AG04450 (cell line): ENCODE measurements at regions not wholly inside any gene's neighbourhood (a gene's known extent, or its start where the extent isn't known, plus 50 kb on each side); places are given as distances from the start of the nearest gene placed in this dataset.

ENCODE experiments used
- CTCF ChIA-PET: fragments of 300-600, 350-600 bp; formaldehyde crosslinking; extraction: SDS; loops from one replicate; lab custom pipeline; 2022; ENCODE audit warnings: antibody characterized with exemption, inconsistent platforms; lab: Charles Lee
- POLR2A ChIA-PET: fragments of 350-600 bp; formaldehyde crosslinking; extraction: SDS; loops from one replicate; lab custom pipeline; 2021; ENCODE audit warnings: antibody characterized with exemption, inconsistent platforms; lab: Yijun Ruan, JAX
- DNase-seq: peaks from one replicate; pipeline ENCODE4 v3.0.0-alpha.2; 2011; ENCODE audit warnings: low read depth, low spot score
- H3K27ac ChIP-seq: one replicate; pipeline ENCODE4 v1.5.1; 2012; ENCODE audit warnings: low read depth, low read length, control low read depth
- H3K27me3 ChIP-seq: one replicate; pipeline ENCODE4 v1.6.0; 2012; ENCODE audit warnings: low read length; ENCODE audit not compliant: control insufficient read depth, insufficient read depth
- H3K4me3 ChIP-seq: 2 replicates; pipeline ENCODE4 v1.5.1; 2011; ENCODE audit warnings: mild to moderate bottlenecking, low read depth, low read length, control low read depth
- H3K9me3 ChIP-seq: 2 replicates; pipeline ENCODE4 v1.5.1; 2012; ENCODE audit warnings: low read length; ENCODE audit not compliant: control insufficient read depth, insufficient read depth
- TF ChIP-seq, protein P1 (sequence below): IDR thresholded peaks from 2 replicates; pipeline ENCODE4 v1.5.1; 2011; ENCODE audit warnings: low read depth, low read length, control low read depth, inconsistent platforms

DNA sequence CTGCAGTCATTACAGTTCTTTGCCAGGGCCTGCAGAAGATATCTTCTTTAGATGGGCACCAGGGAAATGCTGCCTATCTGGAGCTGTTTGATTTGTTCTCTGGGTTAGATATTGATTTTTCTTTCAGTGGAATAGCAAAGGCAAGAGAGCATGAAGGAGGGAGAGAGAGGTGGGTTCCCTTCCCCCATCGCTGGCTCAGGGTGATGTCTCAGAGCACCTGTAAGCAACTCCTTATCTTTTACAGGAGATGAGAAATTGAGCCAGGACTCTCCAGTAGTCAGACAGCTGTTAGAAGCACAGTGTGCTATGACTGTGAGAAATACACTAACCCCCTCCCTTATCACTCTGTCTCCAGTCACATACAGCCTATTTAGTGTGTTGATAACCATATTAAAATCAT is 89.3 kb upstream of the SLC24A5 start:
- ChIA-PET CTCF (no interaction called here), POLR2A (no interaction called here)
- DNase-seq = no peak
- H3K4me3 ChIP-seq = no peak overlapping the region
- no peak overlapping the region for H3K27ac ChIP-seq
- TF ChIP-seq, protein P1, sequence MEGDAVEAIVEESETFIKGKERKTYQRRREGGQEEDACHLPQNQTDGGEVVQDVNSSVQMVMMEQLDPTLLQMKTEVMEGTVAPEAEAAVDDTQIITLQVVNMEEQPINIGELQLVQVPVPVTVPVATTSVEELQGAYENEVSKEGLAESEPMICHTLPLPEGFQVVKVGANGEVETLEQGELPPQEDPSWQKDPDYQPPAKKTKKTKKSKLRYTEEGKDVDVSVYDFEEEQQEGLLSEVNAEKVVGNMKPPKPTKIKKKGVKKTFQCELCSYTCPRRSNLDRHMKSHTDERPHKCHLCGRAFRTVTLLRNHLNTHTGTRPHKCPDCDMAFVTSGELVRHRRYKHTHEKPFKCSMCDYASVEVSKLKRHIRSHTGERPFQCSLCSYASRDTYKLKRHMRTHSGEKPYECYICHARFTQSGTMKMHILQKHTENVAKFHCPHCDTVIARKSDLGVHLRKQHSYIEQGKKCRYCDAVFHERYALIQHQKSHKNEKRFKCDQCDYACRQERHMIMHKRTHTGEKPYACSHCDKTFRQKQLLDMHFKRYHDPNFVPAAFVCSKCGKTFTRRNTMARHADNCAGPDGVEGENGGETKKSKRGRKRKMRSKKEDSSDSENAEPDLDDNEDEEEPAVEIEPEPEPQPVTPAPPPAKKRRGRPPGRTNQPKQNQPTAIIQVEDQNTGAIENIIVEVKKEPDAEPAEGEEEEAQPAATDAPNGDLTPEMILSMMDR = no peak
- H3K9me3 ChIP-seq = no peaks in the 10 kb centered on the region
- H3K27me3 ChIP-seq = no peaks in the 10 kb centered on the region

DNA sequence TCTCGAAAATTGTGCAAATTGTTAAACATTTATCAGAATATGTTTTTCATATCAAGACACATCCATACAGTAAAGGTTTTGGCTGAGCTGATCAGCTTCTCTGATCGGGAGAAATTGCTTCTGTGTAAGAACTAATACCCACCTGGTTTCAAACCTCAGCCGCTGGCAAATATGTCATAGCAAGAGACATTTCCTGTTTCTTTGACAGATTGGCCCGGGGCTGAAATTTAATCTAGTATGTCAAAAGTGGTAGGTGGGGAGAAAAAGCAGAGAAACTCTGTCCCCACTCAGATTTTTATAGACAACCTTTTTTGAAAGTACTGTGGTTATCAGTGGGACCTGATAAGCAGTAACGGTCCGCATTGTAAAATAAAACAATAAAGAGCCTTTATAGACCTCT is 88.8 kb upstream of the SLC24A5 start:
- TF ChIP-seq, protein P1 = no peak
- H3K27ac ChIP-seq = no peak overlapping the region
- POLR2A ChIA-PET = no interaction called here
- no peaks in the 10 kb centered on the region for H3K27me3 ChIP-seq
- no peaks in the 10 kb centered on the region for H3K9me3 ChIP-seq
- no peak for DNase-seq
- CTCF ChIA-PET = no interaction called here
- no peak overlapping the region for H3K4me3 ChIP-seq

DNA sequence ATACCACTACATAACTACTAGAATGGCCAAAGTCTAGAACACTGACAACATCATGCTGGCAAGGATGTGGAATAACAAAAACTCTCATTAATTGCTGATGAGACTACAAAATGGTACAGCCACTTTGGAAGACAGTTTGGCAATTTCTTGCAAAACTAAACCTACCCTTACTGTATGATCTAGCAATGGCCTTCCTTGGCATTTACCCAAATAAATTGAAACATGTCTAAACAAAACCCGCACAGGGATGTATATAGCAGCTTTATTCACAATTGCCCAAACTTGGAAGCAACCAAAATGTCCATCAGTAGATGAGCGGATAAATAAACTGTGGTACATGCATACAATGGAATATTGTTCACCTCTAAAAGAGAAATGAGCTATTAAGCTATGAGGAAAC is 87.9 kb upstream of the SLC24A5 start:
- no peak overlapping the region for H3K4me3 ChIP-seq
- H3K27ac ChIP-seq = no peak overlapping the region
- DNase-seq = no peak
- ChIA-PET POLR2A (no interaction called here), CTCF (no interaction called here)
- H3K27me3 ChIP-seq = no peaks in the 10 kb centered on the region
- no peaks in the 10 kb centered on the region for H3K9me3 ChIP-seq
- TF ChIP-seq, protein P1 = no peak

DNA sequence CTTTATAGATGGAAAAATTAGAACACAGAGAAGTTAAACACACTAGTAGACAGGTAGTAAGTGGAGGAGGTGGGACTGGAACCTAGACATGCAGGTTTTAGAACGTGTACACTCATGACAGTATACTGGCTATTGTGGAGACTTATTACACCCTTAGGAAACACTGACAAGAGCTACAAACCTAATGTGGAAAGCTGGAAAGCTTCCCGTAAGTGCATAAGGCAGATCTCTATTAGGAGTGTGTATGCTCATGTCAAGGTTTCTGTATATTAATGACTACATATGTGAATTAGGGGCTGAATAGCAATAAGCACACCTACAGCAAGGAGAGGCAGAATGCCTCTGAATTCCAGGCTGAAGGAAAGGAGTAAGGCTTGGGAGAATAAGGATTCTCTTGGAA is 82.6 kb upstream of the SLC24A5 start:
- ChIA-PET POLR2A (no interaction called here), CTCF (interaction anchor here (1.4 kb wide), 1 partner anchor 247 kb away, joined by 4 read pairs; no protein-coding TSS in a partner anchor)
- DNase-seq = no peak
- Histone ChIP-seq H3K4me3 (no peak overlapping the region), H3K9me3 (no peaks in the 10 kb centered on the region), H3K27ac (no peak overlapping the region), H3K27me3 (no peaks in the 10 kb centered on the region)
- TF ChIP-seq, protein P1 = no peak

DNA sequence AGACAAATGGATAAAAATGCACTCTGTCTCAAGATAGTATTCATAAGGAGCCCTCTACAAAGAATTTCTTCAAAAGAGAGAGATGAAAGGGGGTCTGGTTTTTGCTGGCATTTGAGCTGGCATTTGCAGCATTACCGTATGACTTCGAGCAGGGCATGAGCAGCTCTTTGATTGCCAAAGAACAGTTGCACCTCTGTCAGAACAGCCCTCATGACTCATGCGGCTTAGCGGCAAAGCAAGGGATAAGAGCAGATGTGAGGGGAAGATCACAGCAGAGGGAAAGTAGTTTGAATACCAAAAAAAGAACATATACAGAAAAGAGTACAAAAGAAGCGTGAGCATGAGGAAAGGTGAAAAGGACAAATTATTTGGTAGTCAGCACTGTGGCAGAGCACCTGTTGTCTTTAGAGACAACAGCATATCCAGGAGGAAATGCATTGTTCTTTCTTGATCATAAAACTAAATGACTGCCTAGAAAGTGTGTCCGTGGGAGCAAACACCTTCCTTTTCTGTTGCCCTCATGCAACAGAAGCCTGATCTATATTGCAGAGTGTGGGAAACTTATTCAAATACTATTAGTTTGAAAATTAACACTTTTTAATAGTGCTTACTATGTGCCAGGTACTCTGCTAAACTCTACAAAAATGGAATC is 80.5 kb upstream of the SLC24A5 start:
- Histone ChIP-seq H3K27ac (no peak overlapping the region), H3K4me3 (no peak overlapping the region), H3K27me3 (no peaks in the 10 kb centered on the region), H3K9me3 (no peaks in the 10 kb centered on the region)
- CTCF ChIA-PET = no interaction called here
- POLR2A ChIA-PET = no interaction called here
- TF ChIP-seq, protein P1 = no peak
- no peak for DNase-seq
